ENCODE measurements at regions not wholly inside any gene's neighbourhood (a gene's known extent, or its start where the extent isn't known, plus 50 kb on each side); places are given as distances from the start of the nearest gene placed in this dataset.
"Not testable (repeated sequence)": the region's sequence is repeated elsewhere in the genome, so short reads cannot be mapped to it uniquely, and the experiment has no call there.

DNA sequence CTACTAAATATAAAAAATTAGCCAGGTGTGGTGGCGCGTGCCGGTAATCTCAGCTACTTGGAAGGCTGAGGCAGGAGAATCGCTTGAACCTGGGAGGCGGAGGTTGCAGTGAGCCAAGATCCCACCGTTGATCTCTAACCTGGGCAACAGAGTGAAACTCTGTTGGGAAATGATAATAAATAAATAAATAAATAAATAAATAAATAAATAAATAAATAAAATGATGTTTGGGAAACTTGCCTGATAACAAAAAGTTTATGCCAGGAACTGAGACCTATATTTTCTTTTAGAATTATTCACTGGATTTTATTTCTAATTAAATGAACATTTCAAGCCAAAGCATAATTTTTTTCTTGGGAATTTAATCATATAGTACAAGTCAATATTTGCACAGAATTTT is 189.3 kb upstream of the CTNND2 start:
- Mint-ChIP-seq H3K27me3 (ENCODE audit: low read depth) (no peaks in the 10 kb centered on the region), H3K27ac (no peak overlapping the region), H3K4me1 (ENCODE audit: low read depth) (no peaks in the 10 kb centered on the region), H3K9me3 (peaks cover 5% of the 10 kb centered on the region), H3K36me3 (ENCODE audit: low read depth) (no peaks in the 10 kb centered on the region), H3K4me3 (no peak overlapping the region)

DNA sequence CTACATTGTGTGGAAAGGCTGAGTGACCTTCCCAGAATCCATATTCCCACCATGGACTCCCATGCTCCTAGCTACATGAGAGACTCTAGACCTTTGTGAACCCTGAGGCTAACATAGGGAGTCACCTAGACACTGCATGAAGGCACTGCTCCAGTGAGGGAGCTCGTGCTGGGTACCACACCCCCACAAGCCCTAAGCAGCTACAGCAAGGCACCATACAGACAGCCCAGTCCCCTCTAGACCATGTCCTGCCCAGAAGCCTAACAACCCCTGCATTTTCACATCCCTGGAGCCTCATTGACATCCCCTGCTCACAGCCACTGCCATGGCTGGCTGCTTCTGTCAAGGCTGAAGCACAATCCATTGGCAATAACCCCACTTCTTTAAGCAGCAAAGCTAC is 176.5 kb upstream of the CTNND2 start:
- no peaks in the 10 kb centered on the region for H3K36me3 Mint-ChIP-seq (ENCODE audit: low read depth)

GRCh38 chr5:12078286-12078685 is 174.0 kb upstream of the CTNND2 start:
- H3K27me3 Mint-ChIP-seq (ENCODE audit: low read depth): not testable (repeated sequence)

More for the DNA sequence above, 176.5 kb upstream of the CTNND2 start:
- Mint-ChIP-seq H3K27ac (no peak overlapping the region), H3K4me3 (no peak overlapping the region), H3K27me3 (ENCODE audit: low read depth) (no peaks in the 10 kb centered on the region), H3K4me1 (ENCODE audit: low read depth) (no peaks in the 10 kb centered on the region), H3K9me3 (peaks cover 24% of the 10 kb centered on the region)

GRCh38 chr5:12073426-12073825 is 169.2 kb upstream of the CTNND2 start:
- no peaks in the 10 kb centered on the region for H3K27me3 Mint-ChIP-seq (ENCODE audit: low read depth)
- H3K9me3 Mint-ChIP-seq: peaks cover 5% of the 10 kb centered on the region
- no peaks in the 10 kb centered on the region for H3K36me3 Mint-ChIP-seq (ENCODE audit: low read depth)
- H3K27ac Mint-ChIP-seq: no peak overlapping the region
- no peak overlapping the region for H3K4me3 Mint-ChIP-seq
- no peaks in the 10 kb centered on the region for H3K4me1 Mint-ChIP-seq (ENCODE audit: low read depth)

More at GRCh38 chr5:12078286-12078685, 174.0 kb upstream of the CTNND2 start:
- H3K9me3 Mint-ChIP-seq: peaks cover 22% of the 10 kb centered on the region
- H3K27ac Mint-ChIP-seq; H3K4me1 Mint-ChIP-seq (ENCODE audit: low read depth); H3K4me3 Mint-ChIP-seq; H3K36me3 Mint-ChIP-seq (ENCODE audit: low read depth): not testable (repeated sequence)

GRCh38 chr5:12072441-12072840 is 168.2 kb upstream of the CTNND2 start:
- Mint-ChIP-seq H3K36me3 (ENCODE audit: low read depth) (no peaks in the 10 kb centered on the region), H3K9me3 (peaks cover 5% of the 10 kb centered on the region), H3K4me3 (no peak overlapping the region), H3K27me3 (ENCODE audit: low read depth) (no peaks in the 10 kb centered on the region), H3K27ac (no peak overlapping the region), H3K4me1 (ENCODE audit: low read depth) (no peaks in the 10 kb centered on the region)

DNA sequence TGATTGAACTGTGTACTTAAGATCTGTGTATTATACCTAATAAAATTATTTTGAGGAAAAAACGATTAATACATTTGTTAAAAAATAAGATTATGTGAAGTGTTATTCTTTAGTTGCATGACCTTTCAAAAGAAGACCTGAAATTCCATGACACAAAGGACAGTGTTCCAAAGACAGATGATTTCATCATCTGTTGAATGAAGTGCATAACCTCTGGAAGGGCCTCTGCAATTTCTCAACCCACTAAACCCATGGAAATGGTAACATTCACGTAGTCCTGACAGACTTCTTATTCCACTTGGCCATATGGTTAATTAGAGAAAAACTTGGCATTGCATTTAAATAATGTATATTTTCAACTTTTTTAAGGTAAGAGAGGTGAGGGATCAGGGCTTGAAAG is 167.2 kb upstream of the CTNND2 start:
- H3K4me1 Mint-ChIP-seq (ENCODE audit: low read depth): no peaks in the 10 kb centered on the region
- H3K9me3 Mint-ChIP-seq: peaks cover 5% of the 10 kb centered on the region
- H3K27ac Mint-ChIP-seq: no peak overlapping the region
- H3K27me3 Mint-ChIP-seq (ENCODE audit: low read depth): no peaks in the 10 kb centered on the region
- no peaks in the 10 kb centered on the region for H3K36me3 Mint-ChIP-seq (ENCODE audit: low read depth)
- H3K4me3 Mint-ChIP-seq: no peak overlapping the region

DNA sequence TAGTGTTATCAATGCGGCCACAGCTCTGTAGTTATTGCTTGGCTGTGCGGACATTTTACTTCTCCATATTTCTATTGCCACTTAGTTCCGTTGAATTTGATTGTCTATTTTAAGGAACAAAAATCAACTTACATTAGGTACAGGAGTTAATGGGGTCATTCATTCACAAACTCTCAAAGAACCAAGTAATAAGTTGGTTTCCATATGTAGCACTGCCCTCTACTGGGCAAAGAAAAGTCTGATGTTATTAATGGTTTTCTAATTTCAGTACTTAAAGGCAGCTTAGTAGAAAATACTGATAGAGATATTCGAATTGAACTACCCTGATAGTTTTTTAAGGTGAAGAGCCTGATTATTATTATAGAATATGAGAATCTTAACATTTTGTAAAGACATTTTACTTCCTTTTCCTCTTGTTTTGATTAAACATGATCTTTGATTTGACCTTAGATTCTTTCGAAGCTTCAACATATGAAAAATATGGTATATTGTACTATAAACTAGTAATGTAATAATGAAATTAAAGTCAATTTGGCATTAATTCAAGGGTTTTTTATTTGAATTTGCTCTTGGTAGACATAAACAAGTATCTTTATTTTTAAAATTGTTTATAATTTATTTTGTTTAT is 119.5 kb upstream of the CTNND2 start:
- no peak overlapping the region for H3K27ac Mint-ChIP-seq
- H3K4me1 Mint-ChIP-seq (ENCODE audit: low read depth): no peaks in the 10 kb centered on the region
- H3K27me3 Mint-ChIP-seq (ENCODE audit: low read depth): no peaks in the 10 kb centered on the region
- H3K9me3 Mint-ChIP-seq: peaks cover 12% of the 10 kb centered on the region
- no peak overlapping the region for H3K4me3 Mint-ChIP-seq
- H3K36me3 Mint-ChIP-seq (ENCODE audit: low read depth): no peaks in the 10 kb centered on the region

DNA sequence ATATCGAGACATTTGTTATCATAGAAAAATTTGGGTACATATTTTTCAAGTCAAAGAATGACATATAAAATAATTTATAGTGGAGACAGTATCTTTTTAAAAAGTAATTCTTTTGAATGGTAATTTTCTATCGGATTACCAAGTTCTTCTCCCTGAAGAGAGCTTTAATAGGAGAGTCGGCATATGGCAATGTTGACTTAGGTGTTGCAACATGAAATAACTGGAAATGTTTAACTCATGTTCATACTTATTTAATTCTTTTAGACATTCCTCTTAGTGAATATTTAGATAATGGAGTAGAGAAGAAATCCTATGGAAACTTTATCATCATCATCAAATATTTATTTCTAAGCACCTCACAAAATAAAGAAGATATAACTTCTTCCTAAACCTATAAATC is 118.2 kb upstream of the CTNND2 start:
- peaks cover 7% of the 10 kb centered on the region for H3K9me3 Mint-ChIP-seq
- H3K36me3 Mint-ChIP-seq (ENCODE audit: low read depth): no peaks in the 10 kb centered on the region
- H3K4me3 Mint-ChIP-seq: no peak overlapping the region
- no peaks in the 10 kb centered on the region for H3K27me3 Mint-ChIP-seq (ENCODE audit: low read depth)
- H3K4me1 Mint-ChIP-seq (ENCODE audit: low read depth): no peaks in the 10 kb centered on the region
- H3K27ac Mint-ChIP-seq: no peak overlapping the region

DNA sequence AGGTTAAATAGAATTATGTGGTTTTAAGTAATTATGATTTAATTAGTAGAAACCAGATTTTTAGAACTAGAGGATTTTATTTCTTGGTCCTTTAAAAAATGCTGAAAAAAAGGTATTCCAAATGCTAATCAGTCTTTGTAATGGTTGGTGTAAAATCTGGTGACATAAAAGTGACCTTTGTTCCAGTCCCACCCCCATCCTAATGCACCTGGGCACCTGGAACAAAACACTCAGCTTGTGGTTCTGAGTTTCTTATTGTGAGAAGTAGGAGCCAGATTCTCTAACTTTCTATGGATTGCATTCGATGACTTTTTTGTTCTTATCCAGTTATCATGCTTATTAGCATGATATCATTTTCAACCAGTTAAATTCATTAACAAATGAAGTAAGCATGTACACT is 115.1 kb upstream of the CTNND2 start:
- H3K4me3 Mint-ChIP-seq: no peak overlapping the region
- no peaks in the 10 kb centered on the region for H3K27me3 Mint-ChIP-seq (ENCODE audit: low read depth)
- no peaks in the 10 kb centered on the region for H3K4me1 Mint-ChIP-seq (ENCODE audit: low read depth)
- no peak overlapping the region for H3K27ac Mint-ChIP-seq
- no peaks in the 10 kb centered on the region for H3K36me3 Mint-ChIP-seq (ENCODE audit: low read depth)
- H3K9me3 Mint-ChIP-seq: no peaks in the 10 kb centered on the region

DNA sequence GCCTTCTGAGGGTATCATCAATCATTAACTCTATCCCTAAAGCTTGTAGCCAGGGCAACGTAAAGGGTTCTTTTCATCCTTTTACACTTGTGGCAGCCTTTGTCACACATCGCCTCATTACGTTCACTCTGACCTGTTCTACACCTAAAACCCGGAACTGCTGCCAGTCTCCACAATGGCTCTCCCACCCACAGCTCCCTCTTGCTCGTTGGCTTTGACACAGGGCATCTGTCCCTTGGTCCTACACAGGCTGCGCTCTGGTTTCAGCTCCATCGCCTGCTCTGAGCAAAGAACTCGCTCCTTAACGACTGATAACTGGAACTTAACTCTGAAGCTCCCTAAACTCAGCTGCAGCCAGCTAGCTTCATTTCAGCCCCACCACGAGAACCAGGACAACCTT is 112.8 kb upstream of the CTNND2 start:
- Mint-ChIP-seq H3K4me1 (ENCODE audit: low read depth) (no peaks in the 10 kb centered on the region), H3K27me3 (ENCODE audit: low read depth) (no peaks in the 10 kb centered on the region), H3K36me3 (ENCODE audit: low read depth) (no peaks in the 10 kb centered on the region), H3K9me3 (peaks cover 3% of the 10 kb centered on the region), H3K4me3 (no peak overlapping the region), H3K27ac (no peak overlapping the region)

DNA sequence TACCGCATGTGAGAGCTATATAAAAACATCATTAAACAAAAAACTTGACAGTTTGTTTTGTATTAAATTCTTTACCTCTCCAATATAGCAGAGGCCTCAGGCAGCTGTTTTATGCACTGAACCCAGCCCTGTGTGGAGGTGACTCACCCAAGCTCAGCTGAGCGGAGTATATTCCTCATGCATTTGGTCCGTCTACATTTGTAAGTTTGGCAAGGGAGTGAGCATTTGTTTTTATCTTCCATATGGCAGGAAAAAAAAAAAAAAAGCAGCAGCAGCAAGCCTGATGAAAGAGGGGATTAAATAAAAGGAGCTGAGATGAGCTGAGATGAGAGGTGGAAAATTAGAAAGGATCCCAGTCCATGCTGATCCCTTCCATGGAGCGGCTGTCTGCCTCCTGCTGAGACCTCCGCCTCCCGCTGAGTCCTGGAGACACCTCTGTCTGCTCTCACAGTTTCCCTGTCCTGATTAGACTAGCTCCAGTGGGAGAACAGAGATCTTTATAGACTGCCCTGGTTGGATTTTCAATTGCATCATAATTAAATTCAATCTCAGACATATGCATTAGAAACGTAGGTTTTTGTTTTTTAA is 112.0 kb upstream of the CTNND2 start:
- Mint-ChIP-seq H3K4me3 (no peak overlapping the region), H3K9me3 (peaks cover 3% of the 10 kb centered on the region), H3K27ac (no peak overlapping the region), H3K36me3 (ENCODE audit: low read depth) (no peaks in the 10 kb centered on the region), H3K4me1 (ENCODE audit: low read depth) (no peaks in the 10 kb centered on the region), H3K27me3 (ENCODE audit: low read depth) (no peaks in the 10 kb centered on the region)

DNA sequence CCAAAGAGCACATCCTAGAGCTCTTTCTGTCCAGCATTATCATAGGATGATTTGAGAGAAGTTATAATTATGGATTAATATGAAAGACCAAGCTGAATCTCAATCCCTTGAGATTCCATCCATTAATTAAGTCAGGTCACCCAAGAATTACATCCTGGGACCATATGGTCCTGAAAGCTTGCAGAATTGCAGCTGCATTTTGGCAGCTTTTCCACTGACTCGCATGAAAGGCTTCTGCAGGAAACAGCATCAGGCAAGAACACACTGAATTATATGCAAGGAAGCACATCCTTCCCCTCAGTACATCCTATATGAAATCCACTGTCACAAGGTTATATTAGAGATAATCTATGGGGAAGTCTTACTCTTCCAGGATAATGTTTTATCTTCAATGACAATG is 109.1 kb upstream of the CTNND2 start:
- no peak overlapping the region for H3K27ac Mint-ChIP-seq

DNA sequence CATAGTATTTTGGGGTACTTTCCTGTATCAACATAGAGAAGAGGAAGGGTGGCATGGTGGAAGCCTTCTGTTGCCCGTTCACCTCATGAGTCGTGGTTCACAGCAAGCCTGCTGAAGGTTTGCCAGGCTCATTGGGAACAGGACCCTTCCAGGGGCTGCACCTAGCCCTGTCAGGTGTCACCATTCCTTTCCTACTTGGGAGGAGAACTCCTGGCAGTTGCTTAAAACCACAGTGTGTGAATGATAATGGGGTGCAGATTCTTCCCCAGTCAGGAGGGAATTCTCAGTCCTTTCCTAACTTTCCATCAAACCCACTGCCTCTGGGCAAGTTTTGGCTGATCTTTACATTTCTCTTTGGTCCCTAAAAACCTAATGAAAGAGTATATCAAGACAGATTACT is 99.4 kb upstream of the CTNND2 start:
- Mint-ChIP-seq H3K9me3 (no peaks in the 10 kb centered on the region), H3K4me3 (no peak overlapping the region), H3K36me3 (ENCODE audit: low read depth) (no peaks in the 10 kb centered on the region), H3K27ac (no peak overlapping the region), H3K27me3 (ENCODE audit: low read depth) (no peaks in the 10 kb centered on the region), H3K4me1 (ENCODE audit: low read depth) (no peaks in the 10 kb centered on the region)

More for the DNA sequence above, 109.1 kb upstream of the CTNND2 start:
- H3K36me3 Mint-ChIP-seq (ENCODE audit: low read depth): no peaks in the 10 kb centered on the region
- peaks cover 6% of the 10 kb centered on the region for H3K9me3 Mint-ChIP-seq
- no peaks in the 10 kb centered on the region for H3K27me3 Mint-ChIP-seq (ENCODE audit: low read depth)
- H3K4me1 Mint-ChIP-seq (ENCODE audit: low read depth): no peaks in the 10 kb centered on the region
- no peak overlapping the region for H3K4me3 Mint-ChIP-seq

DNA sequence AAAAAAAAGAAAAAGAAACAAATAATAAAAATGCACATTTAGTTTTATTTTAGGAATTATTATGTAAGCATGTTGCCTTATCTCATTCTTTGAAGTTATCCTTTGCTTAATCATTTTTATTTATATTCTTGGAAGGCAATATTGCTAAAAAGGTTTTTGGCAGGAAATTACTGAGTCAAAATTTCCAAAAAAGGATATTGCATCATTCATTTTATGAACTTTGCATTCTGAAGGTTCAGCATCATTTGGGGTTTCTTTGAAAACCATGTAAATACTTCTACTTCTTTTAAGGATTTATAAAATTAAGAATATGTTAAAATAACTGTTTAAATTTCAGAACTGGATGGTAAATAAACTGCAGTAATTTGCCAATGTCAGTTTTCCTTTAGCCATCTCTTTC is 94.2 kb upstream of the CTNND2 start:
- Mint-ChIP-seq H3K4me1 (ENCODE audit: low read depth) (no peaks in the 10 kb centered on the region), H3K27ac (no peak overlapping the region), H3K36me3 (ENCODE audit: low read depth) (no peaks in the 10 kb centered on the region), H3K4me3 (no peak overlapping the region), H3K27me3 (ENCODE audit: low read depth) (no peaks in the 10 kb centered on the region), H3K9me3 (peaks cover 12% of the 10 kb centered on the region)

- no peaks in the 10 kb centered on the region for H3K4me1 Mint-ChIP-seq (ENCODE audit: low read depth)
- H3K36me3 Mint-ChIP-seq (ENCODE audit: low read depth): no peaks in the 10 kb centered on the region
- H3K4me3 Mint-ChIP-seq: no peak overlapping the region
- H3K9me3 Mint-ChIP-seq: peaks cover 12% of the 10 kb centered on the region
- no peak overlapping the region for H3K27ac Mint-ChIP-seq
- no peaks in the 10 kb centered on the region for H3K27me3 Mint-ChIP-seq (ENCODE audit: low read depth)
Measured at GRCh38 chr5:11997942-11998341, 93.7 kb upstream of the CTNND2 start.

- Mint-ChIP-seq H3K4me1 (ENCODE audit: low read depth) (no peaks in the 10 kb centered on the region), H3K36me3 (ENCODE audit: low read depth) (no peaks in the 10 kb centered on the region), H3K4me3 (no peak overlapping the region), H3K27me3 (ENCODE audit: low read depth) (no peaks in the 10 kb centered on the region), H3K9me3 (peaks cover 10% of the 10 kb centered on the region), H3K27ac (no peak overlapping the region)
Measured at GRCh38 chr5:11992518-11992917, 88.3 kb upstream of the CTNND2 start.
